Right cardiac atrium (tissue), 5 donors: ENCODE measurements at regions not wholly inside any gene's neighbourhood (a gene's known extent, or its start where the extent isn't known, plus 50 kb on each side); places are given as distances from the start of the nearest gene placed in this dataset.
A peak's percentile ranks its signal among the peaks of the same experiment; 100 is the strongest.

Experiments
- ATAC-seq, 2 donors: fragments of 200-7000 bp; cut with Tn5 transposase; one replicate each; pipeline versions ENCODE4 v1.8.0 to v1.9.1; 2020; ENCODE audit warnings: moderate library complexity in 2 of 2, mild to moderate bottlenecking in 1 of 2
- DNase-seq, 3 donors: peaks; one replicate each; pipeline ENCODE4 v3.0.0-alpha.2; 2020
- H3K27ac ChIP-seq: one replicate; pipeline ENCODE4 v1.5.1; 2013; ENCODE audit warnings: mild to moderate bottlenecking, low read length, control low read depth, moderate library complexity
- H3K27me3 ChIP-seq: one replicate; pipeline ENCODE4 v1.6.1; 2013; ENCODE audit not compliant: control insufficient read depth, insufficient read depth
- H3K4me1 ChIP-seq: one replicate; pipeline ENCODE4 v1.6.1; 2013; ENCODE audit warnings: low read length; ENCODE audit not compliant: control insufficient read depth, insufficient read depth
- H3K4me3 ChIP-seq: one replicate; pipeline ENCODE4 v1.5.1; 2013; ENCODE audit warnings: low read length, control low read depth
- H3K9me3 ChIP-seq: one replicate; pipeline ENCODE4 v1.6.1; 2013; ENCODE audit warnings: low read length; ENCODE audit not compliant: control insufficient read depth
- WGBS: extraction: QIAGEN DNeasy Blood & Tissue Kit; methylation state at CpG from one replicate; pipeline ENCODE4 v1.1.7; 2013; 5-methylcytosine and 5-hydroxymethylcytosine counted together
- intact Hi-C, 4 donors: fragments of 100-400 bp; cut with DNase I; formaldehyde crosslinking; loops; one replicate each; pipeline versions ENCODE4 v1.11.0 to v1.14.0; 2022 to 2023
- donor health status: healthy with polysubstance abuse.
- donor health status: DM: no; HTN: yes; CAD: no.
- donor health status: DM: no; HTN: no; CAD: no.
- donor health status: DM: no; HTN: yes; CAD: no; lungs with severe emphysema.
- donor health status: DM: yes; HTN: yes; CAD: no.

GRCh38 chr13:104310861-104311260 is 1244.6 kb upstream of the SLC10A2 start:
- ATAC-seq, result no peak
- 75% methylated on average over 2 of the region's 2 CpGs for WGBS
- Histone ChIP-seq H3K9me3 (no peaks in the 10 kb centered on the region), H3K4me3 (no peak overlapping the region), H3K4me1 (no peaks in the 10 kb centered on the region), H3K27ac (no peak overlapping the region), H3K27me3 (no peaks in the 10 kb centered on the region)
- no peak for DNase-seq
- intact Hi-C loops, result no loop called here

GRCh38 chr13:104309431-104309830 is 1243.2 kb upstream of the SLC10A2 start:
- intact Hi-C loops, result no loop called here
- 85% methylated on average over 1 of the region's 1 CpG for WGBS
- no peak overlapping the region for H3K4me3 ChIP-seq
- no peak overlapping the region for H3K27ac ChIP-seq
- DNase-seq, result no peak
- no peaks in the 10 kb centered on the region for H3K4me1 ChIP-seq
- no peaks in the 10 kb centered on the region for H3K9me3 ChIP-seq
- no peaks in the 10 kb centered on the region for H3K27me3 ChIP-seq
- no peak for ATAC-seq

GRCh38 chr13:104301171-104301975 is 1235.2 kb upstream of the SLC10A2 start:
- 65% methylated on average over 4 of the region's 4 CpGs for WGBS
- no peaks in the 10 kb centered on the region for H3K9me3 ChIP-seq
- H3K27ac ChIP-seq, result no peak overlapping the region
- ATAC-seq (no peak), DNase-seq (no peak)
- H3K27me3 ChIP-seq, result no peaks in the 10 kb centered on the region
- no peaks in the 10 kb centered on the region for H3K4me1 ChIP-seq
- H3K4me3 ChIP-seq, result no peak overlapping the region
- intact Hi-C loops, result no loop called here

GRCh38 chr13:104297075-104297474 is 1230.9 kb upstream of the SLC10A2 start:
- 69% methylated on average over 2 of the region's 2 CpGs for WGBS
- H3K4me1 ChIP-seq, result no peaks in the 10 kb centered on the region
- H3K27me3 ChIP-seq, result no peaks in the 10 kb centered on the region
- intact Hi-C loops, result no loop called here
- no peak overlapping the region for H3K4me3 ChIP-seq
- H3K27ac ChIP-seq, result no peak overlapping the region
- ATAC-seq, result no peak
- no peaks in the 10 kb centered on the region for H3K9me3 ChIP-seq
- no peak for DNase-seq

GRCh38 chr13:104296286-104296685 is 1230.1 kb upstream of the SLC10A2 start:
- intact Hi-C loops, result no loop called here
- no peak overlapping the region for H3K27ac ChIP-seq

GRCh38 chr13:104295537-104295936 is 1229.3 kb upstream of the SLC10A2 start:
- Histone ChIP-seq H3K27me3 (no peaks in the 10 kb centered on the region), H3K27ac (no peak overlapping the region), H3K4me1 (no peaks in the 10 kb centered on the region), H3K9me3 (no peaks in the 10 kb centered on the region), H3K4me3 (no peak overlapping the region)
- intact Hi-C loops, result no loop called here
- no peak for ATAC-seq
- WGBS, result 88% methylated on average over 5 of the region's 5 CpGs
- DNase-seq, result no peak

More at GRCh38 chr13:104296286-104296685, 1230.1 kb upstream of the SLC10A2 start:
- 71% methylated on average over 1 of the region's 1 CpG for WGBS
- H3K4me3 ChIP-seq, result no peak overlapping the region
- H3K27me3 ChIP-seq, result no peaks in the 10 kb centered on the region
- no peaks in the 10 kb centered on the region for H3K4me1 ChIP-seq
- DNase-seq, result no peak
- no peaks in the 10 kb centered on the region for H3K9me3 ChIP-seq
- no peak for ATAC-seq

- DNase-seq (no peak), ATAC-seq (no peak)
- no peaks in the 10 kb centered on the region for H3K4me1 ChIP-seq
- 87% methylated on average over 3 of the region's 3 CpGs for WGBS
- no peaks in the 10 kb centered on the region for H3K27me3 ChIP-seq
- intact Hi-C loops, result no loop called here
- H3K4me3 ChIP-seq, result no peak overlapping the region
- H3K27ac ChIP-seq, result no peak overlapping the region
- no peaks in the 10 kb centered on the region for H3K9me3 ChIP-seq
These were observed 1223.2 kb upstream of the SLC10A2 start for GRCh38 chr13:104289400-104289799.

- ATAC-seq, result no peak
- Histone ChIP-seq H3K9me3 (no peaks in the 10 kb centered on the region), H3K4me3 (no peak overlapping the region), H3K4me1 (no peaks in the 10 kb centered on the region), H3K27ac (no peak overlapping the region), H3K27me3 (no peaks in the 10 kb centered on the region)
- WGBS, result 84% methylated on average over 5 of the region's 5 CpGs
- intact Hi-C loops, result no loop called here
- no peak for DNase-seq
These were observed 1222.3 kb upstream of the SLC10A2 start for GRCh38 chr13:104288496-104288895.

- Histone ChIP-seq H3K27ac (no peak overlapping the region), H3K27me3 (no peaks in the 10 kb centered on the region), H3K9me3 (no peaks in the 10 kb centered on the region), H3K4me1 (peaks cover under 1% of the 10 kb centered on the region), H3K4me3 (no peak overlapping the region)
- intact Hi-C loops, result no loop called here
- no peak for DNase-seq
- 44% methylated on average over 4 of the region's 4 CpGs for WGBS
- no peak for ATAC-seq
These were observed 1220.5 kb upstream of the SLC10A2 start for GRCh38 chr13:104286566-104287290.

- H3K27ac ChIP-seq, result no peak overlapping the region
- ATAC-seq, result peak; percentile 48 to 74
- WGBS, result 59% methylated on average over 4 of the region's 4 CpGs
- H3K9me3 ChIP-seq, result no peaks in the 10 kb centered on the region
- intact Hi-C loops, result no loop called here
- peaks cover 1% of the 10 kb centered on the region for H3K4me1 ChIP-seq
- no peak overlapping the region for H3K4me3 ChIP-seq
- no peaks in the 10 kb centered on the region for H3K27me3 ChIP-seq
- peak; percentile 16 to 71 (median 48) for DNase-seq
These were observed 1215.7 kb upstream of the SLC10A2 start for GRCh38 chr13:104281910-104282309.

- DNase-seq (peak in 1 of 3 donors; percentile 14), ATAC-seq (no peak)
- Histone ChIP-seq H3K27me3 (no peaks in the 10 kb centered on the region), H3K27ac (no peak overlapping the region), H3K4me1 (no peaks in the 10 kb centered on the region), H3K4me3 (no peak overlapping the region), H3K9me3 (no peaks in the 10 kb centered on the region)
- 57% methylated on average over 3 of the region's 3 CpGs for WGBS
- intact Hi-C loops, result no loop called here
These were observed 1204.5 kb upstream of the SLC10A2 start for GRCh38 chr13:104270731-104271130.
